Astrocyte (in vitro differentiated cells and primary cell): ENCODE measurements at regions not wholly inside any gene's neighbourhood (a gene's known extent, or its start where the extent isn't known, plus 50 kb on each side); places are given as distances from the start of the nearest gene placed in this dataset.

Source experiments
- DNase-seq: peaks from one replicate; pipeline ENCODE4 v3.0.0-alpha.2; 2010; ENCODE audit warnings: low read depth
- FAIRE-seq: peaks from 2 replicates; lab custom pipeline; 2011; peaks lifted over from hg19 to GRCh38; lab: Jason Lieb, UNC
- H2AFZ ChIP-seq: 2 replicates; pipeline ENCODE4 v1.6.0; 2012; ENCODE audit warnings: low read depth, low read length, inconsistent platforms
- H3K27ac ChIP-seq: 2 replicates; pipeline ENCODE4 v1.5.1; 2011; ENCODE audit warnings: low read depth, low read length, inconsistent platforms
- H3K27me3 ChIP-seq: 2 replicates; pipeline ENCODE4 v1.6.0; 2011; ENCODE audit warnings: low read length, inconsistent platforms; ENCODE audit not compliant: insufficient read depth
- H3K36me3 ChIP-seq: 2 replicates; pipeline ENCODE4 v1.5.1; 2011; ENCODE audit warnings: low read length, inconsistent platforms; ENCODE audit not compliant: insufficient read depth
- H3K4me1 ChIP-seq: 2 replicates; pipeline ENCODE4 v1.5.1; 2011; ENCODE audit warnings: low read length, inconsistent platforms; ENCODE audit not compliant: insufficient read depth
- H3K4me2 ChIP-seq: 2 replicates; pipeline ENCODE4 v1.6.0; 2012; ENCODE audit warnings: low read length, inconsistent platforms
- H3K4me3 ChIP-seq: 2 replicates; pipeline ENCODE4 v1.5.1; 2011; ENCODE audit warnings: low read depth, mild to moderate bottlenecking, low read length, inconsistent platforms; ENCODE audit not compliant: insufficient read depth
- H3K79me2 ChIP-seq: 2 replicates; pipeline ENCODE4 v1.6.0; 2012; ENCODE audit warnings: mild to moderate bottlenecking, low read length, inconsistent platforms; ENCODE audit not compliant: insufficient read depth
- H3K9ac ChIP-seq: 2 replicates; pipeline ENCODE4 v1.6.0; 2012; ENCODE audit warnings: mild to moderate bottlenecking, low read length, inconsistent platforms
- H3K9me3 ChIP-seq: 2 replicates; pipeline ENCODE4 v1.5.1; 2012; ENCODE audit warnings: low read depth, mild to moderate bottlenecking, low read length, inconsistent platforms; ENCODE audit not compliant: insufficient read depth
- H4K20me1 ChIP-seq: 2 replicates; pipeline ENCODE4 v1.6.0; 2012; ENCODE audit warnings: low read length, inconsistent platforms; ENCODE audit not compliant: insufficient read depth
- H3K27ac Mint-ChIP-seq: one replicate; pipeline ENCODE4 v1.8.0; 2021; ENCODE audit warnings: mild to moderate bottlenecking, mixed read lengths; ENCODE audit not compliant: unreplicated experiment
- H3K27me3 Mint-ChIP-seq: one replicate; pipeline ENCODE4 v1.8.0; 2021; ENCODE audit warnings: low read depth, mixed read lengths; ENCODE audit not compliant: unreplicated experiment
- H3K36me3 Mint-ChIP-seq: one replicate; pipeline ENCODE4 v1.8.0; 2021; ENCODE audit warnings: low read depth, mixed read lengths; ENCODE audit not compliant: unreplicated experiment
- H3K4me1 Mint-ChIP-seq: one replicate; pipeline ENCODE4 v1.8.0; 2021; ENCODE audit warnings: low read depth, mixed read lengths; ENCODE audit not compliant: unreplicated experiment
- H3K4me3 Mint-ChIP-seq: one replicate; pipeline ENCODE4 v1.8.0; 2021; ENCODE audit warnings: mild to moderate bottlenecking, moderate library complexity, mixed read lengths; ENCODE audit not compliant: unreplicated experiment
- H3K9me3 Mint-ChIP-seq: one replicate; pipeline ENCODE4 v1.8.0; 2021; ENCODE audit warnings: mild to moderate bottlenecking, mixed read lengths; ENCODE audit not compliant: unreplicated experiment
- EZH2 ChIP-seq: IDR thresholded peaks from 2 replicates; pipeline ENCODE4 v1.6.1; 2012; ENCODE audit warnings: mild to moderate bottlenecking, low read length, inconsistent platforms; ENCODE audit not compliant: insufficient read depth
- TF ChIP-seq, protein P1 (sequence below): IDR thresholded peaks from 2 replicates; pipeline ENCODE4 v1.5.1; 2011; ENCODE audit warnings: low read depth, mild to moderate bottlenecking, inconsistent platforms, low read length, moderate library complexity; ENCODE audit not compliant: insufficient read depth

DNA sequence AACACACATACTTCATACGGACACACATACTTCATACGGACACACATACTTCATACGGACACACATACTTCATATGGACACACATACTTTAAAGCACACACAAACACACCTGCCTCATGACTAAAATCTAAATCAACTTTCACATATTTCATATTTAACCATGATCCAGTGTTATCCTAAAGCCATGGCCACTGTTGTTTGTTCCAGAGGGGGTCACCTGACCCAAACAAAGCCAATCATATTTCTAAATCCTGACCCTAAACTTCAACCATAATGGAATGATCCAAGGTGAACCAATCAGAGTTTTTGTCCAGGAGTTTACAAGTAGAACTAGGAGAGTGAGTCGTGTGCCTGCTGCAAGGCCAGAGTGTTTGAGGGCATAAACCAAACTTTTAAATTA lies 97.2 kb upstream of the KIT start:
- Histone ChIP-seq H2AFZ (no peak overlapping the region), H3K27ac (no peak overlapping the region), H3K9ac (no peak overlapping the region), H3K9me3 (no peaks in the 10 kb centered on the region), H3K27me3 (no peaks in the 10 kb centered on the region), H3K79me2 (no peaks in the 10 kb centered on the region), H3K4me2 (no peak overlapping the region), H3K36me3 (no peaks in the 10 kb centered on the region), H4K20me1 (no peaks in the 10 kb centered on the region), H3K4me1 (no peaks in the 10 kb centered on the region), H3K4me3 (no peak overlapping the region)
- Mint-ChIP-seq H3K4me1 (peaks cover 2% of the 10 kb centered on the region), H3K27ac (no peak overlapping the region), H3K4me3 (no peak overlapping the region), H3K27me3 (peaks cover 6% of the 10 kb centered on the region), H3K9me3 (peaks cover 4% of the 10 kb centered on the region), H3K36me3 (no peaks in the 10 kb centered on the region)
- FAIRE-seq (no peak), DNase-seq (no peak)
- TF ChIP-seq EZH2 = no peak
- TF ChIP-seq, protein P1, sequence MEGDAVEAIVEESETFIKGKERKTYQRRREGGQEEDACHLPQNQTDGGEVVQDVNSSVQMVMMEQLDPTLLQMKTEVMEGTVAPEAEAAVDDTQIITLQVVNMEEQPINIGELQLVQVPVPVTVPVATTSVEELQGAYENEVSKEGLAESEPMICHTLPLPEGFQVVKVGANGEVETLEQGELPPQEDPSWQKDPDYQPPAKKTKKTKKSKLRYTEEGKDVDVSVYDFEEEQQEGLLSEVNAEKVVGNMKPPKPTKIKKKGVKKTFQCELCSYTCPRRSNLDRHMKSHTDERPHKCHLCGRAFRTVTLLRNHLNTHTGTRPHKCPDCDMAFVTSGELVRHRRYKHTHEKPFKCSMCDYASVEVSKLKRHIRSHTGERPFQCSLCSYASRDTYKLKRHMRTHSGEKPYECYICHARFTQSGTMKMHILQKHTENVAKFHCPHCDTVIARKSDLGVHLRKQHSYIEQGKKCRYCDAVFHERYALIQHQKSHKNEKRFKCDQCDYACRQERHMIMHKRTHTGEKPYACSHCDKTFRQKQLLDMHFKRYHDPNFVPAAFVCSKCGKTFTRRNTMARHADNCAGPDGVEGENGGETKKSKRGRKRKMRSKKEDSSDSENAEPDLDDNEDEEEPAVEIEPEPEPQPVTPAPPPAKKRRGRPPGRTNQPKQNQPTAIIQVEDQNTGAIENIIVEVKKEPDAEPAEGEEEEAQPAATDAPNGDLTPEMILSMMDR = no peak

DNA sequence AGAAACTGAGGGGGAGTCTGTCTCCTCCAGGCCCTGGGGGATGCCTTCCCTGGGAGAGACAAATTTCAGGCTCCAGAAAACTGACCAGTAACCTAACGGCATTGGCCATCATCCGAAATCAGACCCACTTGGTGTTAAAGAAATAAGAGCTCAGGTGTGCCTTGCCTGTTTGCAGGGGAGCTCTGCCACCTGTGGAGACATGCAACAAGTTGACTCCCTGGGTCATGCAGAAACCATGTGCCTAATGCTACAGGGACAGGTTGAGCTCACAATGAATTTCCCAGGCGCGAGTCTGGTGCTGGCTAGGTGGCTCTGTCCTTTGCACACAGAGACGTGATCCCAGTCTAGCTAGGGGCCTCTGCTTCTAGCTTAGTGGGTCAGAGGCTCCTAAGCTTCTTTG lies 95.8 kb upstream of the KIT start:
- Mint-ChIP-seq H3K9me3 (no peaks in the 10 kb centered on the region), H3K27me3 (peaks cover 4% of the 10 kb centered on the region), H3K4me1 (peaks cover 2% of the 10 kb centered on the region), H3K36me3 (no peaks in the 10 kb centered on the region), H3K4me3 (no peak overlapping the region), H3K27ac (no peak overlapping the region)
- no peaks in the 10 kb centered on the region for H3K9me3 ChIP-seq
- no peak overlapping the region for H3K4me2 ChIP-seq
- TF ChIP-seq, protein P1 = no peak
- no peak for TF ChIP-seq EZH2
- DNase-seq (no peak), FAIRE-seq (no peak)
- H3K9ac ChIP-seq = no peak overlapping the region
- H3K4me1 ChIP-seq = no peaks in the 10 kb centered on the region
- no peaks in the 10 kb centered on the region for H4K20me1 ChIP-seq
- no peak overlapping the region for H3K27ac ChIP-seq
- H3K79me2 ChIP-seq = no peaks in the 10 kb centered on the region
- H3K27me3 ChIP-seq = no peaks in the 10 kb centered on the region
- H3K4me3 ChIP-seq = no peak overlapping the region
- no peaks in the 10 kb centered on the region for H3K36me3 ChIP-seq
- H2AFZ ChIP-seq = no peak overlapping the region

DNA sequence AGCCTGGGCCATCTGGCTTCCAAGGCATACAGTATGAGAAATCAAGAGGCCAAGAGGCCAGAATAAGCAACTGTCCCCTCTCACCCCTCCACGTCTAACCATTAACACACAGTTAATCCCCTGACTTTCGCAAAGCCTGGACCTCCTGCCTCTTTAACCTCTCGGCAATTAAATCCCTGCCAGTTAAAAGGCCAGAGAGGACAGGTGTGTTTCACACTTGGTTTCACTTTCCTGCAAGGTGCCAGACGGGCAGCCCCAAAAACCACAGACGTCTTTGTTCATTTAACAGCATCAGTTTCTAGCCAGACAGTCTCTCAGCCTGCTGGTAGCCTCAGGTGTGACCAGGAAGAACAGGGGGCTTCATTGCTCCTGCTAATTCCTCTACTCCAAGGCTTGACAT lies 91.1 kb upstream of the KIT start:
- H3K4me3 ChIP-seq = no peak overlapping the region
- no peak overlapping the region for H3K4me2 ChIP-seq
- Mint-ChIP-seq H3K4me1 (peaks cover 5% of the 10 kb centered on the region), H3K4me3 (no peak overlapping the region), H3K27ac (no peak overlapping the region), H3K9me3 (no peaks in the 10 kb centered on the region), H3K36me3 (no peaks in the 10 kb centered on the region), H3K27me3 (peaks cover 10% of the 10 kb centered on the region)
- H3K36me3 ChIP-seq = no peaks in the 10 kb centered on the region
- no peaks in the 10 kb centered on the region for H3K79me2 ChIP-seq
- FAIRE-seq = no peak
- H3K27ac ChIP-seq = no peak overlapping the region
- no peak overlapping the region for H2AFZ ChIP-seq
- no peaks in the 10 kb centered on the region for H3K9me3 ChIP-seq
- H3K4me1 ChIP-seq = peaks cover 7% of the 10 kb centered on the region
- no peak for TF ChIP-seq EZH2
- TF ChIP-seq, protein P1 = no peak
- no peaks in the 10 kb centered on the region for H3K27me3 ChIP-seq
- H3K9ac ChIP-seq = no peak overlapping the region
- no peak for DNase-seq
- no peaks in the 10 kb centered on the region for H4K20me1 ChIP-seq
